Esophagus muscularis mucosa (tissue), 4 donors: ENCODE measurements at regions not wholly inside any gene's neighbourhood (a gene's known extent, or its start where the extent isn't known, plus 50 kb on each side); places are given as distances from the start of the nearest gene placed in this dataset.

Source experiments
- CTCF ChIP-seq, 3 experiments: fragments of 200-600 bp in 2 of 3; fragments of 450-650 bp in 1 of 3; sonication (generic) in 2 of 3; IDR thresholded peaks; one replicate each; pipeline ENCODE4 v1.5.1; 2017 to 2019; ENCODE audit warnings: antibody characterized with exemption in 3 of 3, mild to moderate bottlenecking in 2 of 3, moderate library complexity in 1 of 3
- EP300 ChIP-seq: sonication (generic); formaldehyde crosslinking; IDR thresholded peaks from one replicate; pipeline ENCODE4 v1.6.1; 2017; ENCODE audit warnings: antibody characterized with exemption
- POLR2A ChIP-seq: fragments of 450-650 bp; IDR thresholded peaks from one replicate; pipeline ENCODE4 v1.6.1; 2017; ENCODE audit warnings: antibody characterized with exemption, moderate library complexity, mild to moderate bottlenecking, low read depth

DNA sequence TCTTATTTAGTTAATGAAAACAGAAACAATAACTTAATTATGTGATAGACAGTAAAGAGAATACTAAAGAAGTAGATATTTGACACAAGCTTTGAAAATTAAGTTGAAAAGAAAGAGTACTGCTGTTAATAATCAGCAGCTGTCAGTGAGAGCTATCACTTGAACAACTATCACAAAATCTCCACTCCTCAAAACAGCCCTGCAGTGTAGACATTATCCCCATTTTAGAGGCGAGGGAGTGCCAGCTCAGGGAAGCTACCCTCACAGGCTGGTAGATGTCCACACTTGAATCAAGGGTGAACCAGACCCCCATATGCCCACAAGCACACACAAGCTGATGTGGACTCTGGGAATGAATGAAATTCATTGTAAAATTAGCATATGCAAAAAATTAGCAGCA lies 248.8 kb downstream of the RHOU start:
- TF ChIP-seq EP300 (no peak), POLR2A (no peak), CTCF (IDR thresholded peaks at IDR 0.05) (no peak)
